ENCODE measurements at regions not wholly inside any gene's neighbourhood (a gene's known extent, or its start where the extent isn't known, plus 50 kb on each side); places are given as distances from the start of the nearest gene placed in this dataset.

DNA sequence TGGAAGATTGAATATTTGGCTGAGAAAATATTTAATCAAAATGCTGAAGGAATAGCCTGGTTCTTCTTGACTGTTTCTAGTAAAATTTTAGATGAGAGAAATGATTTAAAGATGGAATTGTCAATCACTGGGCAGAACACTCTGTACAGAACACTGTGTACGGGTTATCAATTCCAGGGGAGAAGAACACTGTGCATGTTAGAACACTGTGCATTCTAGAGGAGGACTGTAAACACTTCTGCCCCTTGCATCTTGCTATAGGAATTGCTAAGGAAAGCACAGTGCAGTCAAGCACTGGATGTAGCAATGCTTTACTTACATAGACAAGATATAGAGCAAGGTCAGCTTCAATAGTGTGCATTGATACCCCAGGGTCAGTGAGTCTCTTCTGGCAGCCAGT is 98.7 kb downstream of the RWDD3 start:
- TF ChIP-seq POLR2A (IDR thresholded peaks at IDR 0.05; ENCODE audit: low read depth, low read length), result no peak
- TF ChIP-seq TAF1 (IDR thresholded peaks at IDR 0.05; ENCODE audit: borderline replicate concordance, low read depth, low read length), result no peak

Measured in GM12892 (cell line).